Lower leg skin (tissue), 3 donors: ENCODE measurements at regions not wholly inside any gene's neighbourhood (a gene's known extent, or its start where the extent isn't known, plus 50 kb on each side); places are given as distances from the start of the nearest gene placed in this dataset.

ENCODE experiments used
- CTCF ChIP-seq, 3 donors: fragments of 450-650 bp; IDR thresholded peaks; one replicate each; pipeline ENCODE4 v1.5.1; 2016; ENCODE audit warnings: antibody characterized with exemption in 3 of 3, mild to moderate bottlenecking in 3 of 3, moderate library complexity in 2 of 3
- POLR2A ChIP-seq, 2 donors: fragments of 450-650 bp; IDR thresholded peaks; one replicate each; pipeline ENCODE4 v1.6.1; 2016 to 2017; ENCODE audit warnings: antibody characterized with exemption in 2 of 2, mild to moderate bottlenecking in 1 of 2, moderate library complexity in 1 of 2

GRCh38 chr3:181976526-181976925, 264.8 kb downstream of the SOX2 start:
- TF ChIP-seq POLR2A (IDR thresholded peaks at IDR 0.05) (no peak), CTCF (IDR thresholded peaks at IDR 0.05) (no peak)
